B cell (primary cell): ENCODE measurements at regions not wholly inside any gene's neighbourhood (a gene's known extent, or its start where the extent isn't known, plus 50 kb on each side); places are given as distances from the start of the nearest gene placed in this dataset.

Experiments
- ATAC-seq: fragments of 200-7000 bp; cut with Tn5 transposase; one replicate; pipeline ENCODE4 v1.10.0; 2021; ENCODE audit warnings: low read depth, mild to moderate bottlenecking, moderate number of reproducible peaks, moderate library complexity
- CTCF ChIA-PET: fragments of 350-600 bp; sonication (Branson Sonifier 250); formaldehyde crosslinking; loops from one replicate; lab custom pipeline; 2021; ENCODE audit warnings: antibody characterized with exemption, inconsistent platforms; lab: Charles Lee
- POLR2A ChIA-PET: fragments of 350-600 bp; sonication (Branson Sonifier 250); formaldehyde crosslinking; loops from one replicate; lab custom pipeline; 2021; ENCODE audit warnings: antibody characterized with exemption; lab: Charles Lee
- DNase-seq: peaks from one replicate; pipeline ENCODE4 v3.0.0; 2013
- H2AFZ ChIP-seq: 2 replicates; pipeline ENCODE4 v1.6.1; 2012; ENCODE audit warnings: mild to moderate bottlenecking, low read depth, low read length; ENCODE audit not compliant: insufficient read depth, poor library complexity, severe bottlenecking
- H3K27ac ChIP-seq, 2 donors: 1 replicate in 1 of 2; 2 replicates in 1 of 2; pipeline ENCODE4 v1.5.1; 2012 to 2013; ENCODE audit warnings: low read length in 2 of 2, mild to moderate bottlenecking in 2 of 2, moderate library complexity in 1 of 2
- H3K27me3 ChIP-seq, 4 experiments: fragments of 200-600 bp in 1 of 4; sonication (generic) in 1 of 4; replicated peaks in 1 of 4; 1 replicate in 2 of 4; 2 replicates in 2 of 4; pipeline versions ENCODE4 v1.6.1 to v1.7.0; 2013 to 2016; ENCODE audit warnings: low read length in 3 of 4, mild to moderate bottlenecking in 2 of 4, mixed read lengths in 1 of 4, moderate library complexity in 1 of 4; ENCODE audit not compliant: insufficient read depth in 4 of 4, control insufficient read depth in 3 of 4; ENCODE audit errors: control extremely low read depth in 1 of 4
- H3K36me3 ChIP-seq, 2 experiments: replicated peaks in 1 of 2; 1 replicate in 1 of 2; 2 replicates in 1 of 2; pipeline versions ENCODE4 v1.6.1 to v1.7.1; 2013; ENCODE audit warnings: low read length in 1 of 2; ENCODE audit not compliant: insufficient read depth in 2 of 2, control insufficient read depth in 1 of 2; ENCODE audit errors: control extremely low read depth in 1 of 2, extremely low read depth in 1 of 2
- H3K4me1 ChIP-seq, 2 donors: fragments of 200-600 bp in 1 of 2; sonication (generic) in 1 of 2; 1 replicate in 1 of 2; 2 replicates in 1 of 2; pipeline versions ENCODE4 v1.5.1 to v1.6.1; 2013 to 2017; ENCODE audit warnings: low read length in 2 of 2; ENCODE audit not compliant: control insufficient read depth in 2 of 2, insufficient read depth in 2 of 2
- H3K4me2 ChIP-seq: replicated peaks from 2 replicates; pipeline ENCODE3; 2012; ENCODE audit warnings: mild to moderate bottlenecking, low read depth, low read length; ENCODE audit not compliant: poor library complexity, severe bottlenecking
- H3K4me3 ChIP-seq, 5 experiments: fragments of 200-600 bp in 1 of 5; sonication (generic) in 1 of 5; 1 replicate in 3 of 5; 2 replicates in 2 of 5; pipeline versions ENCODE4 v1.5.1 to v1.7.0; 2011 to 2016; ENCODE audit warnings: low read length in 4 of 5, mild to moderate bottlenecking in 4 of 5, low read depth in 2 of 5, control low read depth in 1 of 5, moderate library complexity in 1 of 5; ENCODE audit not compliant: insufficient read depth in 1 of 5; ENCODE audit errors: control extremely low read depth in 1 of 5, extremely low read depth in 1 of 5
- H3K79me2 ChIP-seq: fragments of 200-600 bp; sonication (generic); one replicate; pipeline ENCODE4 v1.6.0; 2016; ENCODE audit warnings: low read length; ENCODE audit not compliant: control insufficient read depth, insufficient read depth
- H3K9ac ChIP-seq: fragments of 200-600 bp; sonication (generic); 2 replicates; pipeline ENCODE4 v1.6.1; 2017; ENCODE audit warnings: mild to moderate bottlenecking, low read length, moderate library complexity
- H3K9me3 ChIP-seq, 3 donors: one replicate each; pipeline versions ENCODE4 v1.6.1 to v1.7.1; 2013; ENCODE audit warnings: low read length in 2 of 3; ENCODE audit not compliant: control insufficient read depth in 2 of 3, insufficient read depth in 1 of 3; ENCODE audit errors: control extremely low read depth in 1 of 3
- H4K20me1 ChIP-seq: 2 replicates; pipeline ENCODE4 v1.6.0; 2012; ENCODE audit warnings: mild to moderate bottlenecking, low read length; ENCODE audit not compliant: insufficient read depth, control insufficient read depth, poor library complexity, severe bottlenecking
- H3K27ac Mint-ChIP-seq: one replicate; pipeline ENCODE4 v1.8.0; 2021; ENCODE audit warnings: mixed read lengths
- H3K27me3 Mint-ChIP-seq: one replicate; pipeline ENCODE4 v1.8.0; 2021; ENCODE audit warnings: mixed read lengths
- H3K4me1 Mint-ChIP-seq: one replicate; pipeline ENCODE4 v1.8.0; 2021; ENCODE audit warnings: mixed read lengths
- H3K4me3 Mint-ChIP-seq: one replicate; pipeline ENCODE4 v1.8.0; 2021; ENCODE audit warnings: mixed read lengths
- H3K9me3 Mint-ChIP-seq: one replicate; pipeline ENCODE4 v1.8.0; 2022; ENCODE audit warnings: mixed read lengths; ENCODE audit not compliant: insufficient read depth
- CTCF ChIP-seq: fragments of 200-600 bp; IDR thresholded peaks from one replicate; pipeline ENCODE4 v1.8.0; 2022; ENCODE audit warnings: antibody characterized with exemption, mild to moderate bottlenecking
- EZH2 ChIP-seq: IDR thresholded peaks from 2 replicates; pipeline ENCODE4 v1.6.1; 2012; ENCODE audit warnings: borderline replicate concordance, low read depth, mild to moderate bottlenecking, moderate library complexity, low read length; ENCODE audit not compliant: insufficient read depth, poor library complexity, severe bottlenecking
- WGBS: methylation state at CpG from one replicate; pipeline ENCODE4 v1.1.5; 2013; ENCODE audit warnings: missing lambda C conversion rate; ENCODE audit not compliant: insufficient coverage; 5-methylcytosine and 5-hydroxymethylcytosine counted together
- intact Hi-C: fragments of 100-400 bp; cut with micrococcal nuclease; formaldehyde crosslinking; loops from one replicate; pipeline ENCODE4 v1.10.0; 2022

GRCh38 chr9:87107072-87107471 is 159.8 kb upstream of the GAS1 start:
- no peak overlapping the region for H3K4me3 Mint-ChIP-seq
- no peak overlapping the region for H3K9ac ChIP-seq
- no peak for ATAC-seq
- WGBS, result no CpG with 5 or more reads among the region's 1 CpG
- no peak for TF ChIP-seq CTCF
- no peak for TF ChIP-seq EZH2
- H3K27me3 ChIP-seq, result no peaks in the 10 kb centered on the region
- ChIA-PET POLR2A (no interaction called here), CTCF (no interaction called here)
- no peak for DNase-seq
- H3K4me1 Mint-ChIP-seq, result no peaks in the 10 kb centered on the region
- H2AFZ ChIP-seq, result no peak overlapping the region
- peaks cover 0 to 2% (median 0%) of the 10 kb centered on the region in 3 donors for H3K9me3 ChIP-seq
- no peaks in the 10 kb centered on the region for H3K79me2 ChIP-seq
- no peak overlapping the region for H3K27ac ChIP-seq
- no peaks in the 10 kb centered on the region for H3K27me3 Mint-ChIP-seq
- no peak overlapping the region for H3K4me2 ChIP-seq
- no peaks in the 10 kb centered on the region for H3K9me3 Mint-ChIP-seq
- H3K27ac Mint-ChIP-seq, result no peak overlapping the region
- no peak overlapping the region for H3K4me3 ChIP-seq
- no peaks in the 10 kb centered on the region for H3K4me1 ChIP-seq
- no peaks in the 10 kb centered on the region for H4K20me1 ChIP-seq
- intact Hi-C loops, result no loop called here
- no peaks in the 10 kb centered on the region for H3K36me3 ChIP-seq

- Histone ChIP-seq H2AFZ (no peak overlapping the region), H3K36me3 (no peaks in the 10 kb centered on the region), H3K9ac (no peak overlapping the region), H3K27me3 (no peaks in the 10 kb centered on the region), H3K9me3 (peaks cover 0 to 2% (median 0%) of the 10 kb centered on the region in 3 donors), H3K27ac (no peak overlapping the region), H3K79me2 (no peaks in the 10 kb centered on the region), H3K4me1 (no peaks in the 10 kb centered on the region), H3K4me2 (no peak overlapping the region), H3K4me3 (no peak overlapping the region), H4K20me1 (no peaks in the 10 kb centered on the region)
- intact Hi-C loops, result no loop called here
- no peak for ATAC-seq
- TF ChIP-seq EZH2 (no peak), CTCF (no peak)
- H3K27ac Mint-ChIP-seq, result no peak overlapping the region
- DNase-seq, result no peak
- H3K4me1 Mint-ChIP-seq, result no peaks in the 10 kb centered on the region
- POLR2A ChIA-PET, result no interaction called here
- CTCF ChIA-PET, result no interaction called here
- WGBS, result no CpG with 5 or more reads among the region's 1 CpG
- no peaks in the 10 kb centered on the region for H3K27me3 Mint-ChIP-seq
- no peak overlapping the region for H3K4me3 Mint-ChIP-seq
- no peaks in the 10 kb centered on the region for H3K9me3 Mint-ChIP-seq
These were observed 161.4 kb upstream of the GAS1 start for GRCh38 chr9:87108661-87109060.
